H1 (cell line): ENCODE measurements at regions not wholly inside any gene's neighbourhood (a gene's known extent, or its start where the extent isn't known, plus 50 kb on each side); places are given as distances from the start of the nearest gene placed in this dataset.

Experiments used
- CTCF ChIA-PET: fragments of 300-600 bp; sonication (Branson Sonifier 250); formaldehyde crosslinking; loops from one replicate; lab custom pipeline; 2021; ENCODE audit not compliant: partially characterized antibody; lab: Charles Lee
- POLR2A ChIA-PET: fragments of 300-600 bp; sonication (Branson Sonifier 250); formaldehyde crosslinking; loops from one replicate; lab custom pipeline; 2021; ENCODE audit warnings: inconsistent platforms; ENCODE audit not compliant: partially characterized antibody; lab: Charles Lee
- DNase-seq, 2 experiments: peaks; one replicate each; pipeline versions ENCODE4 v3.0.0 to v3.0.0-alpha.2; 2010 to 2022; ENCODE audit warnings: low spot score in 2 of 2, low read depth in 1 of 2, mixed read lengths in 1 of 2
- FAIRE-seq: peaks from 2 replicates; lab custom pipeline; 2011; peaks lifted over from hg19 to GRCh38; lab: Jason Lieb, UNC
- H2AFZ ChIP-seq: 2 replicates; pipeline ENCODE4 v1.8.1; 2012; ENCODE audit warnings: low read length, inconsistent platforms
- H2AK5ac ChIP-seq: 2 replicates; pipeline ENCODE4 v1.6.1; 2013; ENCODE audit warnings: low read depth, low read length
- H2BK120ac ChIP-seq: replicated peaks from 2 replicates; pipeline ENCODE3; 2013; ENCODE audit warnings: low read depth, low read length, inconsistent platforms
- H2BK12ac ChIP-seq: 2 replicates; pipeline ENCODE4 v1.6.1; 2013; ENCODE audit warnings: low read depth, low read length
- H2BK15ac ChIP-seq: 2 replicates; pipeline ENCODE4 v1.6.1; 2013; ENCODE audit warnings: low read length
- H2BK20ac ChIP-seq: 2 replicates; pipeline ENCODE4 v1.6.1; 2013; ENCODE audit warnings: low read length
- H2BK5ac ChIP-seq: 2 replicates; pipeline ENCODE4 v1.6.1; 2013; ENCODE audit warnings: low read depth, low read length
- H3K14ac ChIP-seq: 2 replicates; pipeline ENCODE4 v1.6.1; 2013; ENCODE audit warnings: inconsistent platforms; ENCODE audit not compliant: insufficient read length
- H3K18ac ChIP-seq: 2 replicates; pipeline ENCODE4 v1.6.1; 2013; ENCODE audit warnings: low read length; ENCODE audit errors: extremely low read depth
- H3K23ac ChIP-seq: 2 replicates; pipeline ENCODE4 v1.6.1; 2013; ENCODE audit warnings: inconsistent platforms; ENCODE audit not compliant: insufficient read length
- H3K23me2 ChIP-seq: 2 replicates; pipeline ENCODE4 v1.6.1; 2013; ENCODE audit warnings: low read depth, low read length
- H3K27ac ChIP-seq: 2 replicates; pipeline ENCODE4 v1.6.1; 2011; ENCODE audit warnings: low read depth, low read length, inconsistent platforms
- H3K27me3 ChIP-seq, 4 experiments: replicated peaks in 1 of 4; 1 replicate in 1 of 4; 2 replicates in 3 of 4; pipeline versions ENCODE4 v1.6.1 to v1.8.1; 2011 to 2013; ENCODE audit warnings: low read length in 3 of 4, mild to moderate bottlenecking in 3 of 4, inconsistent platforms in 2 of 4, mixed read lengths in 2 of 4, moderate library complexity in 1 of 4; ENCODE audit not compliant: control insufficient read depth in 3 of 4, insufficient read depth in 3 of 4; ENCODE audit errors: extremely low read depth in 1 of 4
- H3K36me3 ChIP-seq, 4 experiments: 2 replicates each; pipeline versions ENCODE4 v1.6.1 to v1.8.1; 2011 to 2013; ENCODE audit warnings: mild to moderate bottlenecking in 4 of 4, low read length in 3 of 4, moderate library complexity in 2 of 4, control low read depth in 1 of 4, inconsistent platforms in 1 of 4; ENCODE audit not compliant: insufficient read depth in 4 of 4, control insufficient read depth in 2 of 4
- H3K4ac ChIP-seq: replicated peaks from 2 replicates; pipeline ENCODE3; 2013; ENCODE audit warnings: low read length, low read depth, mixed read lengths, inconsistent platforms; ENCODE audit not compliant: insufficient read length
- H3K4me1 ChIP-seq, 4 experiments: replicated peaks in 1 of 4; 1 replicate in 1 of 4; 2 replicates in 3 of 4; pipeline versions ENCODE4 v1.6.1 to v1.8.1; 2011 to 2013; ENCODE audit warnings: low read length in 3 of 4, inconsistent platforms in 2 of 4, mixed read lengths in 1 of 4; ENCODE audit not compliant: insufficient read depth in 4 of 4, control insufficient read depth in 3 of 4
- H3K4me2 ChIP-seq, 2 experiments: 2 replicates each; pipeline versions ENCODE4 v1.6.1 to v1.8.1; 2011 to 2013; ENCODE audit warnings: low read depth in 2 of 2, low read length in 2 of 2, control low read depth in 1 of 2, inconsistent platforms in 1 of 2, mild to moderate bottlenecking in 1 of 2; ENCODE audit not compliant: insufficient read depth in 1 of 2
- H3K4me3 ChIP-seq, 4 experiments: fragments of 200-600, 300-600 bp in 1 of 4; sonication (generic), shearing (Covaris generic), sonication (Bioruptor Twin) in 1 of 4; 2 replicates each; pipeline versions ENCODE4 v1.5.1 to v1.8.1; 2011 to 2016; ENCODE audit warnings: low read length in 4 of 4, low read depth in 3 of 4, control low read depth in 2 of 4, inconsistent platforms in 2 of 4, mild to moderate bottlenecking in 2 of 4, mixed read lengths in 1 of 4, moderate library complexity in 1 of 4; ENCODE audit not compliant: insufficient read depth in 2 of 4; ENCODE audit errors: extremely low read depth in 1 of 4
- H3K56ac ChIP-seq: replicated peaks from 2 replicates; pipeline ENCODE3; 2013; ENCODE audit warnings: low read depth, mild to moderate bottlenecking, mixed read lengths, low read length, inconsistent platforms; ENCODE audit not compliant: insufficient read length
- H3K79me1 ChIP-seq: 2 replicates; pipeline ENCODE4 v1.6.1; 2013; ENCODE audit warnings: low read depth, low read length, control low read depth
- H3K79me2 ChIP-seq, 2 experiments: 2 replicates each; pipeline versions ENCODE4 v1.6.1 to v1.8.1; 2012 to 2013; ENCODE audit warnings: low read length in 2 of 2, mild to moderate bottlenecking in 2 of 2, inconsistent platforms in 1 of 2; ENCODE audit not compliant: insufficient read depth in 2 of 2, control insufficient read depth in 1 of 2
- H3K9ac ChIP-seq, 4 experiments: replicated peaks in 1 of 4; 1 replicate in 1 of 4; 2 replicates in 3 of 4; pipeline versions ENCODE4 v1.6.1 to v1.8.1; 2011 to 2013; ENCODE audit warnings: low read depth in 3 of 4, low read length in 3 of 4, control low read depth in 2 of 4, mild to moderate bottlenecking in 2 of 4, moderate library complexity in 2 of 4, inconsistent platforms in 1 of 4; ENCODE audit errors: extremely low read depth in 1 of 4
- H3K9me3 ChIP-seq, 2 experiments: 2 replicates each; pipeline versions ENCODE4 v1.6.1 to v1.8.1; 2012 to 2013; ENCODE audit warnings: mild to moderate bottlenecking in 2 of 2, moderate library complexity in 2 of 2, control low read depth in 1 of 2, inconsistent platforms in 1 of 2, low read depth in 1 of 2, low read length in 1 of 2, mixed read lengths in 1 of 2; ENCODE audit not compliant: insufficient read depth in 2 of 2
- H4K20me1 ChIP-seq, 2 experiments: replicated peaks in 1 of 2; 2 replicates each; pipeline versions ENCODE3 to v1.8.1; 2011 to 2013; ENCODE audit warnings: inconsistent platforms in 2 of 2, low read length in 2 of 2, mild to moderate bottlenecking in 1 of 2; ENCODE audit not compliant: insufficient read depth in 2 of 2, control insufficient read depth in 1 of 2
- H4K5ac ChIP-seq: 2 replicates; pipeline ENCODE4 v1.6.1; 2013; ENCODE audit warnings: low read length, low read depth, mixed read lengths, inconsistent platforms; ENCODE audit not compliant: insufficient read length
- H4K8ac ChIP-seq: 2 replicates; pipeline ENCODE4 v1.8.0; 2013; ENCODE audit warnings: mild to moderate bottlenecking, moderate library complexity, low read length, inconsistent platforms; ENCODE audit not compliant: insufficient read depth; ENCODE audit errors: extremely low read depth
- H4K91ac ChIP-seq: replicated peaks from 2 replicates; pipeline ENCODE3; 2013; ENCODE audit warnings: low read length, mixed read lengths, inconsistent platforms; ENCODE audit not compliant: insufficient read length
- BRCA1 ChIP-seq: IDR thresholded peaks from 2 replicates; pipeline ENCODE4 v1.6.1; 2012; ENCODE audit warnings: low read depth, low read length, improper control_type of control experiment
- CTBP2 ChIP-seq: IDR thresholded peaks from 2 replicates; pipeline ENCODE4 v1.7.0; 2011; ENCODE audit warnings: borderline replicate concordance, mild to moderate bottlenecking, moderate library complexity, mixed read lengths, low read length; ENCODE audit not compliant: insufficient read depth, insufficient read length
- EP300 ChIP-seq, 2 experiments: IDR thresholded peaks; 1 replicate in 1 of 2; 2 replicates in 1 of 2; pipeline ENCODE4 v1.6.1; 2011 to 2012; ENCODE audit warnings: low read depth in 2 of 2, low read length in 2 of 2, mild to moderate bottlenecking in 2 of 2, borderline replicate concordance in 1 of 2, inconsistent platforms in 1 of 2, moderate library complexity in 1 of 2
- MAFK ChIP-seq: IDR thresholded peaks from 2 replicates; pipeline ENCODE4 v1.6.1; 2012; ENCODE audit warnings: low read depth, mild to moderate bottlenecking, improper control_type of control experiment, low read length
- MAX ChIP-seq: IDR thresholded peaks from 2 replicates; pipeline ENCODE4 v1.6.1; 2012; ENCODE audit warnings: inconsistent platforms
- SIN3A ChIP-seq, 2 experiments: IDR thresholded peaks in 1 of 2; conservative IDR thresholded peaks in 1 of 2; 2 replicates each; pipeline ENCODE4 v1.6.1; 2011 to 2012; ENCODE audit warnings: low read length in 2 of 2, improper control_type of control experiment in 1 of 2, low read depth in 1 of 2, mild to moderate bottlenecking in 1 of 2
- SIRT6 ChIP-seq: IDR thresholded peaks from one replicate; pipeline ENCODE4 v1.7.1; 2012; ENCODE audit warnings: low read length, inconsistent platforms
- WGBS, 2 experiments: shearing (Covaris generic) in 1 of 2; methylation state at CpG; one replicate each; pipeline versions ENCODE4 v1.1.6 to v1.1.7; 2013 to 2015; ENCODE audit warnings: low lambda C conversion rate in 2 of 2, mixed read lengths in 2 of 2, inconsistent platforms in 1 of 2, low coverage in 1 of 2, missing lambda C conversion rate in 1 of 2; ENCODE audit not compliant: insufficient replicate concordance in 2 of 2, insufficient coverage in 1 of 2, insufficient read length in 1 of 2; ENCODE audit errors: extremely low coverage in 1 of 2, missing lambda C conversion rate in 1 of 2; 5-methylcytosine and 5-hydroxymethylcytosine counted together

DNA sequence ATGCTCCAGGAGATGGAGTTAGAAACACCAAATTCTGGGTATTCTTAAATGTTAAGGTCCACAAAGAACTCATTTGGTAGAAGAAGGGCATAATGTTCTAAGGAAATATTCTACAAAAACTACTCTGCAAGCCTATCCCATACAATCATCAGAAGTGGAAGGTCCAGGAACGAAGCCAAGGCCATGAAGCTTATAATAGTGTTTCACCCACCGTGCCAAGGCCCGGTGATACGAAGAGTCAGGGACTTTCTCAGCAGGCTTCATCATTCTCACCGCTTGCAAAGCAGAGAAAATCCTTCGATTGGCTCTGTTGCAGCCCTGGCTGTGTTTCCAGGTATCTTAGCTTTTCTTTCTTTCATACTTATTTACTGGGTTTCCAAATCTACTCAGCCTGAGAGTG lies 351.9 kb upstream of the CELF2 start:
- H3K79me1 ChIP-seq = no peaks in the 10 kb centered on the region
- no peak for FAIRE-seq
- H4K5ac ChIP-seq = no peak overlapping the region
- H2BK12ac ChIP-seq = no peak overlapping the region
- H2AK5ac ChIP-seq = no peak overlapping the region
- no peak overlapping the region for H3K56ac ChIP-seq
- H3K9ac ChIP-seq = no peak overlapping the region
- H3K27me3 ChIP-seq = no peaks in the 10 kb centered on the region
- no peak overlapping the region for H2AFZ ChIP-seq
- no peak overlapping the region for H2BK120ac ChIP-seq
- CTCF ChIA-PET = interaction anchor here (0.6 kb wide), 1 partner anchor 37 kb away, joined by 3 read pairs; no protein-coding TSS in a partner anchor
- H2BK15ac ChIP-seq = no peak overlapping the region
- POLR2A ChIA-PET = no interaction called here
- DNase-seq = no peak
- H3K4me1 ChIP-seq = no peaks in the 10 kb centered on the region
- TF ChIP-seq BRCA1 = no peak
- no peak for TF ChIP-seq SIRT6
- no peak for TF ChIP-seq EP300 (IDR thresholded peaks at IDR 0.05; ENCODE audit: borderline replicate concordance in 1 of 2, low read depth in 2 of 2, low read length in 2 of 2)
- TF ChIP-seq MAX = no peak
- TF ChIP-seq CTBP2 = no peak
- TF ChIP-seq MAFK = no peak
- no peak for TF ChIP-seq SIN3A (conservative IDR thresholded peaks at IDR 0.05 in 1 of 2, IDR thresholded peaks at IDR 0.05 in 1 of 2; ENCODE audit: low read depth in 1 of 2, low read length in 2 of 2)
- H4K91ac ChIP-seq = no peak overlapping the region
- H2BK5ac ChIP-seq = no peak overlapping the region
- no peaks in the 10 kb centered on the region for H4K20me1 ChIP-seq
- no peaks in the 10 kb centered on the region for H3K36me3 ChIP-seq
- no peak overlapping the region for H3K4me2 ChIP-seq
- H3K23ac ChIP-seq = no peak overlapping the region
- H3K79me2 ChIP-seq = no peaks in the 10 kb centered on the region
- no peak overlapping the region for H3K4ac ChIP-seq
- H2BK20ac ChIP-seq = no peak overlapping the region
- H4K8ac ChIP-seq = no peak overlapping the region
- H3K4me3 ChIP-seq = no peak overlapping the region
- H3K27ac ChIP-seq = no peak overlapping the region
- 91% methylated on average over 6 of the region's 6 CpGs; no CpG with 5 or more reads in 1 of the 2 experiments for WGBS, 2 experiments
- no peak overlapping the region for H3K14ac ChIP-seq
- H3K18ac ChIP-seq = no peak overlapping the region
- no peaks in the 10 kb centered on the region; the same call in 1 of the 2 replicates for H3K23me2 ChIP-seq
- H3K9me3 ChIP-seq = no peaks in the 10 kb centered on the region
